ENCODE measurements at regions not wholly inside any gene's neighbourhood (a gene's known extent, or its start where the extent isn't known, plus 50 kb on each side); places are given as distances from the start of the nearest gene placed in this dataset.

- no peak for TF ChIP-seq CUX1 (IDR thresholded peaks at IDR 0.05; ENCODE audit: insufficient replicate concordance, low read depth, low read length)
These were observed 186.3 kb downstream of the TUBA3C start (continued) for GRCh38 chr13:18995259-18995873.

- ChIA-PET CTCF (no interaction called here), RAD21 (ENCODE audit: unreplicated experiment) (no interaction called here), SMC1A (ENCODE audit: uncharacterized antibody, unreplicated experiment) (no interaction called here), POLR2A (no interaction called here)
- DNase-seq (ENCODE audit: low read depth, low spot score): no peak
- Histone ChIP-seq H3K36me3 (ENCODE audit: control insufficient read depth in 2 of 2, insufficient read depth in 2 of 2, low read length in 1 of 2) (no peaks in the 10 kb centered on the region), H3K4me3 (no peak overlapping the region), H2AFZ (ENCODE audit: control insufficient read depth, low read depth, low read length) (no peak overlapping the region), H4K20me1 (ENCODE audit: control insufficient read depth, insufficient read depth) (no peaks in the 10 kb centered on the region), H3K27ac (ENCODE audit: control insufficient read depth, insufficient read depth) (no peak overlapping the region), H3K4me1 (ENCODE audit: control insufficient read depth, insufficient read depth, low read length) (no peaks in the 10 kb centered on the region), H3K9me3 (replicated peaks; ENCODE audit: control insufficient read depth, insufficient read depth, low read length) (no peaks in the 10 kb centered on the region; the same call in 2 of the 3 replicates), H3K27me3 (replicated peaks in 1 of 2; ENCODE audit: control insufficient read depth in 2 of 2, insufficient read depth in 2 of 2, low read length in 1 of 2) (no peaks in the 10 kb centered on the region), H3K79me2 (ENCODE audit: control insufficient read depth, insufficient read depth, low read length) (no peaks in the 10 kb centered on the region), H3K4me2 (ENCODE audit: control insufficient read depth, insufficient read depth) (no peak overlapping the region), H3K9ac (ENCODE audit: control insufficient read depth, insufficient read depth, low read length) (no peak overlapping the region)
- in situ Hi-C loops (cut with MboI) (no loop called here), intact Hi-C loops (cut with micrococcal nuclease; ENCODE audit: unreplicated experiment) (no loop called here)
- ATAC-seq: no peak
- FAIRE-seq: no peak
- no TSS peak for BruUV-seq (replicated peaks)
- TF ChIP-seq ATF7 (IDR thresholded peaks at IDR 0.05; ENCODE audit: low read depth) (no peak), RAD51 (IDR thresholded peaks at IDR 0.05) (no peak), HDAC6 (IDR thresholded peaks at IDR 0.05; ENCODE audit: unreplicated experiment) (no peak), HDGF (IDR thresholded peaks at IDR 0.05) (no peak), CBFB (IDR thresholded peaks at IDR 0.05; ENCODE audit: low read depth) (no peak), EZH2 (IDR thresholded peaks at IDR 0.05; ENCODE audit: borderline replicate concordance, control insufficient read depth, low read depth, low read length) (no peak)
- TF ChIP-seq, protein P1, sequence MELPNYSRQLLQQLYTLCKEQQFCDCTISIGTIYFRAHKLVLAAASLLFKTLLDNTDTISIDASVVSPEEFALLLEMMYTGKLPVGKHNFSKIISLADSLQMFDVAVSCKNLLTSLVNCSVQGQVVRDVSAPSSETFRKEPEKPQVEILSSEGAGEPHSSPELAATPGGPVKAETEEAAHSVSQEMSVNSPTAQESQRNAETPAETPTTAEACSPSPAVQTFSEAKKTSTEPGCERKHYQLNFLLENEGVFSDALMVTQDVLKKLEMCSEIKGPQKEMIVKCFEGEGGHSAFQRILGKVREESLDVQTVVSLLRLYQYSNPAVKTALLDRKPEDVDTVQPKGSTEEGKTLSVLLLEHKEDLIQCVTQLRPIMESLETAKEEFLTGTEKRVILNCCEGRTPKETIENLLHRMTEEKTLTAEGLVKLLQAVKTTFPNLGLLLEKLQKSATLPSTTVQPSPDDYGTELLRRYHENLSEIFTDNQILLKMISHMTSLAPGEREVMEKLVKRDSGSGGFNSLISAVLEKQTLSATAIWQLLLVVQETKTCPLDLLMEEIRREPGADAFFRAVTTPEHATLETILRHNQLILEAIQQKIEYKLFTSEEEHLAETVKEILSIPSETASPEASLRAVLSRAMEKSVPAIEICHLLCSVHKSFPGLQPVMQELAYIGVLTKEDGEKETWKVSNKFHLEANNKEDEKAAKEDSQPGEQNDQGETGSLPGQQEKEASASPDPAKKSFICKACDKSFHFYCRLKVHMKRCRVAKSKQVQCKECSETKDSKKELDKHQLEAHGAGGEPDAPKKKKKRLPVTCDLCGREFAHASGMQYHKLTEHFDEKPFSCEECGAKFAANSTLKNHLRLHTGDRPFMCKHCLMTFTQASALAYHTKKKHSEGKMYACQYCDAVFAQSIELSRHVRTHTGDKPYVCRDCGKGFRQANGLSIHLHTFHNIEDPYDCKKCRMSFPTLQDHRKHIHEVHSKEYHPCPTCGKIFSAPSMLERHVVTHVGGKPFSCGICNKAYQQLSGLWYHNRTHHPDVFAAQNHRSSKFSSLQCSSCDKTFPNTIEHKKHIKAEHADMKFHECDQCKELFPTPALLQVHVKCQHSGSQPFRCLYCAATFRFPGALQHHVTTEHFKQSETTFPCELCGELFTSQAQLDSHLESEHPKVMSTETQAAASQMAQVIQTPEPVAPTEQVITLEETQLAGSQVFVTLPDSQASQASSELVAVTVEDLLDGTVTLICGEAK (IDR thresholded peaks at IDR 0.05; ENCODE audit: borderline replicate concordance): no peak
- WGBS (ENCODE audit: insufficient coverage, insufficient replicate concordance, low lambda C conversion rate, missing lambda C conversion rate): 56% methylated on average over 2 of the region's 2 CpGs
These were observed 187.6 kb downstream of the TUBA3C start for GRCh38 chr13:18993884-18994660.

Measured in GM12878 (cell line).